ENCODE measurements at regions not wholly inside any gene's neighbourhood (a gene's known extent, or its start where the extent isn't known, plus 50 kb on each side); places are given as distances from the start of the nearest gene placed in this dataset.

DNA sequence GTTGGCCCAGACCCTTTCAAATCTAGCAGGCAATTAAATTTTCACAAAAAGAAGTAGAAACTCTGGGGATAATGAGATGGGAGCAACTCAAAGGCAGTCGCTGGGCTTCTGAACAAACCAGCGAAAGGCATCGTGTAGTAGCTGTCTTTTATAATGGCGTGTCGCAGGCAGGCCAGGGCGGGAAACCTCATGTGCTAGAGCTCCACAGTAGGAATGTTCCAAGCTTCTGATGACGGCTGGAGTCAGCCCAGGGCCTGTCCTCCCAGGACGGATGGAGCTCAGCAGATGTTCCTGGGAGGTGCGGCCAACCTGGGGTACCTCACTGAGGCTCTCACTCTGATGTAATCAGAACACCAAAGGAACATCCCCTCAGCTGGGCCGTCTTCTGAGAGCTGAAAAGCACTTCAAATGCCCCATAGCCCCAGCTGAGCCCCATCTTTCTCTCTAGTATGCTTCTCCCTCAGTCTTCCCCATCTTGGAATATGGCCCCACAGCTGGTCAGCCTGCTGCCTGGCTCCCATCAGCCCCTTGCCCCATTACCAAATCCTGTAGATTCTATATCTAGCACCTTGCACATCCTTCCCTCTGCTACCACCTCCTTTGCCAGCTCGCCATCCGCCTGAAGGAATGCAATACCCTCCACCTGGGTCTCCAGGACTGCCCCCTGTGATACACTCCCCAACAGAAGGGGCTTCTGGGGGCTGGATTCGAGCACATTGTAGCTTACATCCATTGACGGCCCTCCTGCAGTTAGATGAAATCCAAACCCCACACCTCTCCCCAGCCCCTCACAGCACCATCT lies 54.9 kb upstream of the ATP2B2 start:
- no peak overlapping the region for H3K27ac Mint-ChIP-seq
- H3K27me3 Mint-ChIP-seq (ENCODE audit: low read depth, poor library complexity) = peaks cover 42% of the 10 kb centered on the region
- no peaks in the 10 kb centered on the region for H3K9me3 Mint-ChIP-seq
- H3K4me1 Mint-ChIP-seq = no peaks in the 10 kb centered on the region
- TF ChIP-seq, protein P1, sequence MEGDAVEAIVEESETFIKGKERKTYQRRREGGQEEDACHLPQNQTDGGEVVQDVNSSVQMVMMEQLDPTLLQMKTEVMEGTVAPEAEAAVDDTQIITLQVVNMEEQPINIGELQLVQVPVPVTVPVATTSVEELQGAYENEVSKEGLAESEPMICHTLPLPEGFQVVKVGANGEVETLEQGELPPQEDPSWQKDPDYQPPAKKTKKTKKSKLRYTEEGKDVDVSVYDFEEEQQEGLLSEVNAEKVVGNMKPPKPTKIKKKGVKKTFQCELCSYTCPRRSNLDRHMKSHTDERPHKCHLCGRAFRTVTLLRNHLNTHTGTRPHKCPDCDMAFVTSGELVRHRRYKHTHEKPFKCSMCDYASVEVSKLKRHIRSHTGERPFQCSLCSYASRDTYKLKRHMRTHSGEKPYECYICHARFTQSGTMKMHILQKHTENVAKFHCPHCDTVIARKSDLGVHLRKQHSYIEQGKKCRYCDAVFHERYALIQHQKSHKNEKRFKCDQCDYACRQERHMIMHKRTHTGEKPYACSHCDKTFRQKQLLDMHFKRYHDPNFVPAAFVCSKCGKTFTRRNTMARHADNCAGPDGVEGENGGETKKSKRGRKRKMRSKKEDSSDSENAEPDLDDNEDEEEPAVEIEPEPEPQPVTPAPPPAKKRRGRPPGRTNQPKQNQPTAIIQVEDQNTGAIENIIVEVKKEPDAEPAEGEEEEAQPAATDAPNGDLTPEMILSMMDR (IDR thresholded peaks at IDR 0.05) = no peak
- H3K36me3 Mint-ChIP-seq (ENCODE audit: low read depth) = no peaks in the 10 kb centered on the region
- no peak for DNase-seq
- H3K4me3 Mint-ChIP-seq = no peak overlapping the region

- Mint-ChIP-seq H3K4me1 (no peaks in the 10 kb centered on the region), H3K36me3 (ENCODE audit: low read depth) (no peaks in the 10 kb centered on the region), H3K27me3 (ENCODE audit: low read depth, poor library complexity) (peaks cover 52% of the 10 kb centered on the region), H3K4me3 (no peak overlapping the region), H3K27ac (no peak overlapping the region), H3K9me3 (no peaks in the 10 kb centered on the region)
- no peak for DNase-seq
- TF ChIP-seq, protein P1 (IDR thresholded peaks at IDR 0.05) = no peak
Measured at GRCh38 chr3:10561162-10561945, 56.0 kb upstream of the ATP2B2 start.

- H3K36me3 Mint-ChIP-seq (ENCODE audit: low read depth) = no peaks in the 10 kb centered on the region
- no peak for DNase-seq
- no peaks in the 10 kb centered on the region for H3K9me3 Mint-ChIP-seq
- H3K27me3 Mint-ChIP-seq (ENCODE audit: low read depth, poor library complexity) = peaks cover 54% of the 10 kb centered on the region
- TF ChIP-seq, protein P1 (IDR thresholded peaks at IDR 0.05) = no peak
- no peaks in the 10 kb centered on the region for H3K4me1 Mint-ChIP-seq
- no peak overlapping the region for H3K4me3 Mint-ChIP-seq
- no peak overlapping the region for H3K27ac Mint-ChIP-seq
Measured at GRCh38 chr3:10561946-10562560, 56.7 kb upstream of the ATP2B2 start.

- no peak for DNase-seq
- Mint-ChIP-seq H3K27me3 (ENCODE audit: low read depth, poor library complexity) (peaks cover 48% of the 10 kb centered on the region), H3K4me1 (no peaks in the 10 kb centered on the region), H3K4me3 (no peak overlapping the region), H3K27ac (no peak overlapping the region), H3K36me3 (ENCODE audit: low read depth) (no peaks in the 10 kb centered on the region), H3K9me3 (no peaks in the 10 kb centered on the region)
- TF ChIP-seq, protein P1 (IDR thresholded peaks at IDR 0.05) = no peak
Measured at GRCh38 chr3:10563396-10563795, 58.0 kb upstream of the ATP2B2 start.

DNA sequence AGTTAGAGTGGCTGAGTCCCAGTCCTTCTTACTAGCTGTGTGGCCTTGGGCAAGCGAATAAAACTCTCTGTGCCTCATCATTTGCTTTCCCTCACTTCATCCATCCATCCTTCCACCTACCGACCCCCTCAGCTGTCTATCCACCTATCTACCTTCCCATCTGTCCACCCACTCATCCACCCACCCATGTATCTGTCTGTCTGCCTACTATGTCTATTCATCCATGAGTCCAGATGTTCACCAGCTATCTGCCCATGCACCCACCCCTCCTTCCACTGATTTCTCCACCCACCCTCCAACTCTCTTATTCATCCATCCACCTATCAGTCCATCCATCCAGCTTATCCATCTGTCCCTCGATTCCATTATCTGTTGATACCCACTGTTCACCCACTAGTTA lies 60.4 kb upstream of the ATP2B2 start:
- no peaks in the 10 kb centered on the region for H3K9me3 Mint-ChIP-seq
- H3K27me3 Mint-ChIP-seq (ENCODE audit: low read depth, poor library complexity) = peaks cover 49% of the 10 kb centered on the region
- H3K4me3 Mint-ChIP-seq = no peak overlapping the region
- no peaks in the 10 kb centered on the region for H3K4me1 Mint-ChIP-seq
- no peak for DNase-seq
- TF ChIP-seq, protein P1 (IDR thresholded peaks at IDR 0.05) = no peak
- no peak overlapping the region for H3K27ac Mint-ChIP-seq
- H3K36me3 Mint-ChIP-seq (ENCODE audit: low read depth) = no peaks in the 10 kb centered on the region
